Mesothelial cell of epicardium (in vitro differentiated cells): ENCODE measurements at regions not wholly inside any gene's neighbourhood (a gene's known extent, or its start where the extent isn't known, plus 50 kb on each side); places are given as distances from the start of the nearest gene placed in this dataset.
A peak's percentile ranks its signal among the peaks of the same experiment; 100 is the strongest.
"Not testable (repeated sequence)": the region's sequence is repeated elsewhere in the genome, so short reads cannot be mapped to it uniquely, and the experiment has no call there.

Experiments
- DNase-seq, 2 experiments: peaks; one replicate each; pipeline ENCODE4 v3.0.0; 2021; ENCODE audit warnings: low spot score in 2 of 2; ENCODE audit not compliant: unreplicated experiment in 2 of 2
- H3K27ac Mint-ChIP-seq: 2 replicates; pipeline ENCODE4 v1.8.0; 2021; ENCODE audit warnings: mixed read lengths
- H3K27me3 Mint-ChIP-seq: 2 replicates; pipeline ENCODE4 v1.8.0; 2021; ENCODE audit warnings: low read depth, mixed read lengths
- H3K36me3 Mint-ChIP-seq: 2 replicates; pipeline ENCODE4 v1.8.0; 2021; ENCODE audit warnings: mixed read lengths
- H3K4me1 Mint-ChIP-seq: 2 replicates; pipeline ENCODE4 v1.8.0; 2021; ENCODE audit warnings: mixed read lengths
- H3K4me3 Mint-ChIP-seq: 2 replicates; pipeline ENCODE4 v1.8.0; 2021; ENCODE audit warnings: mild to moderate bottlenecking, moderate library complexity, mixed read lengths
- H3K9me3 Mint-ChIP-seq: 2 replicates; pipeline ENCODE4 v1.8.0; 2021; ENCODE audit warnings: mixed read lengths
- TF ChIP-seq, protein P1 (sequence below): fragments of 200-600 bp; sonication (generic); IDR thresholded peaks from one replicate; pipeline ENCODE4 v1.5.0; 2021; ENCODE audit warnings: antibody characterized with exemption; ENCODE audit not compliant: unreplicated experiment

DNA sequence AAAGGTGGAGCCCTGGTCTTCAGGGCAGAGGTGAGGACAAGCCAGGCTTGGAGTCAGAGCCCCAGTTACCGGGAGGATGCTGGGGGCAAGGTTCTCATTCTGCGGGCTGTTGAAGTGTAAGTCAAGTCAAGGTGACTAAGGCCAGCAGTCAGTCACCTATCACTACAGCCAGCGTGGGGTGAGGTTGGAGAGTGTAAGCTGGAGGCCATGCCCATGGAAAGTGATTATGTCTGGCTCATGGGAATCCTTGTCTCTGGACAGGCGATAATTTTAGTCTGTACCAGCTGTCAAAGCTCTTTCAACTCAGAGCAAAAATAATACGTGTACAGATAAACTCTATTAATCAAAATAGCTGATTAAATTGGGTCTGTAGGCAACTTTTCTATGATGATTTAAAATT is 143.1 kb downstream of the NR2F2 start:
- Mint-ChIP-seq H3K4me1 (peaks cover 9% of the 10 kb centered on the region), H3K9me3 (no peaks in the 10 kb centered on the region), H3K27ac (no peak overlapping the region), H3K27me3 (peaks cover 30% of the 10 kb centered on the region), H3K4me3 (no peak overlapping the region), H3K36me3 (no peaks in the 10 kb centered on the region)
- TF ChIP-seq, protein P1, sequence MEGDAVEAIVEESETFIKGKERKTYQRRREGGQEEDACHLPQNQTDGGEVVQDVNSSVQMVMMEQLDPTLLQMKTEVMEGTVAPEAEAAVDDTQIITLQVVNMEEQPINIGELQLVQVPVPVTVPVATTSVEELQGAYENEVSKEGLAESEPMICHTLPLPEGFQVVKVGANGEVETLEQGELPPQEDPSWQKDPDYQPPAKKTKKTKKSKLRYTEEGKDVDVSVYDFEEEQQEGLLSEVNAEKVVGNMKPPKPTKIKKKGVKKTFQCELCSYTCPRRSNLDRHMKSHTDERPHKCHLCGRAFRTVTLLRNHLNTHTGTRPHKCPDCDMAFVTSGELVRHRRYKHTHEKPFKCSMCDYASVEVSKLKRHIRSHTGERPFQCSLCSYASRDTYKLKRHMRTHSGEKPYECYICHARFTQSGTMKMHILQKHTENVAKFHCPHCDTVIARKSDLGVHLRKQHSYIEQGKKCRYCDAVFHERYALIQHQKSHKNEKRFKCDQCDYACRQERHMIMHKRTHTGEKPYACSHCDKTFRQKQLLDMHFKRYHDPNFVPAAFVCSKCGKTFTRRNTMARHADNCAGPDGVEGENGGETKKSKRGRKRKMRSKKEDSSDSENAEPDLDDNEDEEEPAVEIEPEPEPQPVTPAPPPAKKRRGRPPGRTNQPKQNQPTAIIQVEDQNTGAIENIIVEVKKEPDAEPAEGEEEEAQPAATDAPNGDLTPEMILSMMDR: no peak
- no peak for DNase-seq

DNA sequence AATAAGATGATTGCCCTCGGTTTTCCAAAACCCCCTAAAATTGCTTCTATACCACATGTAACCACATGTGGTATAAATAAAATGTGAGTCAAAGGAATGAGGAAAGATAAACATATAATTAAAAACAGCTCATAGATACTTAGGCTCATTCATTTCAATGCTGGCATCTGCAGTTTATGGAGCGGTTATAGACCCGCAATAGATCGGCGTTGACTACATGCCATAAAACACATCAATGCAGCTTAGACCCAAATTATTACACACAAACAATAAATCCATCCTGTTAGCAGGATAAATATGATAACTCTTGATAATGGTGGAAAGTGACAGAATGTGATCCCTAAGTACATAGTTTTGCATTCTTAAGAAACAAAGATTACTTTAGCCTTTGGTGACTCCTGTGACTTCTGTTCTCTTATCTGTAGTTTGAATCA is 143.7 kb downstream of the NR2F2 start:
- Mint-ChIP-seq H3K4me3 (no peak overlapping the region), H3K27me3 (peaks cover 23% of the 10 kb centered on the region), H3K27ac (no peak overlapping the region), H3K9me3 (peaks cover 1% of the 10 kb centered on the region), H3K4me1 (peaks cover 9% of the 10 kb centered on the region), H3K36me3 (no peaks in the 10 kb centered on the region)
- no peak for DNase-seq
- TF ChIP-seq, protein P1: no peak

DNA sequence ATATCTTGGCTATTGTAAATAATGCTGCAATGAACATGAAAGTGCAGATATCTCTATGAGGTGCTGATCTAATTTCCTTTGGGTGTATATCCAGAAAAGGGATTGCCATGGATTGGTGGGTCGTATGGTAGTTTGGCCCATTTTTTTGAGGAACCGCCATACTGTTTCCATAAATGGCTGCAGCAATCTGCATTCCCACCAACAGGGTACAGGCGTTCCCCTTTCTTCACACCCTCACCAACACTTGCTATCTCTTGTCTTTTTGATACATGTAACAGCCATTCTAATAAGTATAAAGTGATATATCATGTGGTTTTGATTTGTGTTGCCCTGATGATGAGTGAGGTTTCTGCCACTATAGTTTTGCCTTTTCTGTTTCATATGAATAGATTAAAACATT is 146.7 kb downstream of the NR2F2 start:
- Mint-ChIP-seq H3K27ac (no peak overlapping the region), H3K4me3 (no peak overlapping the region), H3K36me3 (no peaks in the 10 kb centered on the region), H3K9me3 (peaks cover 3% of the 10 kb centered on the region), H3K4me1 (peaks cover 9% of the 10 kb centered on the region), H3K27me3 (no peaks in the 10 kb centered on the region)
- DNase-seq: no peak
- TF ChIP-seq, protein P1: no peak

DNA sequence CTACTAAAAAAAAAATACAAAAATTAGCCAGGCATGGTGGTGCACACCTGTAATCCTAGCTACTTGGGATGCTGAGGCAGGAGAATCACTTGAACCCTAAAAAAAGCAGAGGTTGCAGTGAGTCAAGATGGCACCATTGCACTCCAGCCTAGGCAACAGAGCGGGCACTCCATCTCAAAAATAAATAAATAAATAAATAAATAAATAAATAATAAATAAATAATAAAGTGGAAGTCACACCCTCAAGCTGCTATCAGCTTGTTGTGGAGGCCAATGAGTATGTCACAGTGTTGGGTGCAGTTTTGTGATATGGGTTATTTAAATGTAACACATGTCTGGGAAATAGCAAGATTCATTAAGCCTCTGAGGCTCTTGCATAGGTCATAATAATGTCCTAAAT is 153.9 kb downstream of the NR2F2 start:
- not testable (repeated sequence) for H3K27ac Mint-ChIP-seq, DNase-seq, H3K4me1 Mint-ChIP-seq, H3K9me3 Mint-ChIP-seq, H3K36me3 Mint-ChIP-seq, H3K4me3 Mint-ChIP-seq
- peaks cover 30% of the 10 kb centered on the region for H3K27me3 Mint-ChIP-seq

- DNase-seq: no peak
- Mint-ChIP-seq H3K36me3 (no peaks in the 10 kb centered on the region), H3K27ac (no peak overlapping the region), H3K4me3 (no peak overlapping the region), H3K27me3 (peaks cover 32% of the 10 kb centered on the region), H3K4me1 (peaks cover 3% of the 10 kb centered on the region), H3K9me3 (no peaks in the 10 kb centered on the region)
- TF ChIP-seq, protein P1: no peak
These were observed 154.3 kb downstream of the NR2F2 start for GRCh38 chr15:96484830-96485229.

DNA sequence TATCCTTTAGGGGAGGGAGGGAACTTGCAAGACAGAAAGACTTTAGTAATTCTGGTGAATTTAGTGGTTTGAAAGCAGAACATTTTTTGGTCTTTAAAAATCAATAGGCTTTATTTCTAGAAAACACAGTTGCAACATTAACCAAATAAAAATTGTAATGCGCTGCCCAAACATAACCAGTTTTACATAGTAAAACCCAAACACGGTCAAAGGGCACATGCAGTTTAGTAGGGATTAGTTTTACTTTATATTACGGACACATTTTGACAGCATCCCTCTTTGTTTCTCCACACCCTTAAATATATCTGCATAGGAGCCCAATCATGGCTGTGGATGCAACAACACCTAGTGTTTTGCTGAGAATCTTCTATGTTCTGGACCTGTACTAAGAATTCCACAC is 156.7 kb downstream of the NR2F2 start:
- no peak overlapping the region for H3K27ac Mint-ChIP-seq
- H3K36me3 Mint-ChIP-seq: no peaks in the 10 kb centered on the region
- peaks cover 39% of the 10 kb centered on the region for H3K27me3 Mint-ChIP-seq
- H3K4me3 Mint-ChIP-seq: no peak overlapping the region
- peaks cover 9% of the 10 kb centered on the region for H3K4me1 Mint-ChIP-seq
- DNase-seq: no peak
- TF ChIP-seq, protein P1: no peak
- no peaks in the 10 kb centered on the region for H3K9me3 Mint-ChIP-seq

- Mint-ChIP-seq H3K27me3 (peaks cover 45% of the 10 kb centered on the region), H3K27ac (peak overlapping the region; percentile 9), H3K4me3 (peak overlapping the region; percentile 6)
- not testable (repeated sequence) for H3K9me3 Mint-ChIP-seq, H3K36me3 Mint-ChIP-seq, H3K4me1 Mint-ChIP-seq, DNase-seq
These were observed 160.7 kb downstream of the NR2F2 start for GRCh38 chr15:96491066-96491699.

DNA sequence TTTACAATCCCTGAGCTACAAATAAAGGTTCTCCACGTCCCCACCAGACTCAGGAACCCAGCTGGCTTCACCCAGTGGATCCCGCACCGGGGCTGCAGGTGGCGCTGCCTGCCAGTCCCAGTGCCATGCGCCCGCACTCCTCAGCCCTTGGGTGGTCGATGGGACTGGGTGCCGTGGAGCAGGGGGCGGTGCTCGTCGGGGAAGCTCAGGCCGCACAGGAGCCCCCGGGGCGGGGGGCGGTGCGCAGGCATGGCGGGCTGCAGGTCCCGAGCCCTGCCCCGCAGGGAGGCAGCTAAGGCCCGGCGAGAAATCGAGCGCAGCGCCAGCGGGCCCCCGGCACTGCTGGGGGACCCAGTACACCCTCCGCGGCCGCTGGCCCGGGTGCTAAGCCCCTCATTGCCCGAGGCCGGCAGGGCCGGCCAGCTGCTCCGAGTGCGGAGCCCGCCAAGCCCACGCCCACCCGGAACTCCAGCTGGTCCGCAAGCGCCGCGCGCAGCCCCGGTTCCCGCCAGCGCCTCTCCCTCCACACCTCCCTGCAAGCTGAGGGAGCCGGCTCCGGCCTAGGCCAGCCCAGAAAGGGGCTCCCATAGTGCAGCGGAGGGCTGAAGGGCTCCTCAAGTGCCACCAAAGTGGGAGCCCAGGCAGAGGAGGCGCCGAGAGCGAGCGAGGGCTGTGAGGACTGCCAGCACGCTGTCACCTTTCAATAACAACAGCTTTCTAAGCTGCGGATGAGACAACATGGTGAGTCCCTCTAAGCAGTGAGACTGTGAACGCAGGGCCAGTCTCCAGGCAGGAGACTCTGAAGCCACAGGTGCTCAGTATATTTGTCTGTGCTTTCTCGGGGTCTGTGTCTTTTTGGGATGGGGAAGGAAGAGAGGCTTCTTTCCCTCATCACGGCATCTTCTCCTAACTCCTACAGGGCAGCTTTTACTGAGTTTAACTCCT is 161.5 kb downstream of the NR2F2 start:
- H3K27ac Mint-ChIP-seq, DNase-seq, H3K9me3 Mint-ChIP-seq, H3K36me3 Mint-ChIP-seq, H3K4me1 Mint-ChIP-seq: not testable (repeated sequence)
- Mint-ChIP-seq H3K27me3 (peaks cover 43% of the 10 kb centered on the region), H3K4me3 (peak overlapping the region; percentile 6)
